OCI-LY3 (cell line): ENCODE measurements at regions not wholly inside any gene's neighbourhood (a gene's known extent, or its start where the extent isn't known, plus 50 kb on each side); places are given as distances from the start of the nearest gene placed in this dataset.

ENCODE experiments used
- H2AFZ ChIP-seq: fragments of 200-600, 300-600 bp; shearing (Covaris generic); 2 replicates; pipeline ENCODE4 v1.6.0; 2014; ENCODE audit warnings: antibody characterized with exemption, low read depth, low read length
- H3K27ac ChIP-seq: fragments of 200-600, 300-600 bp; sonication (generic); 2 replicates; pipeline ENCODE4 v1.5.1; 2014; ENCODE audit warnings: mild to moderate bottlenecking, low read length, moderate library complexity, mixed read lengths
- H3K27me3 ChIP-seq: fragments of 200-600, 300-600 bp; sonication (generic); 2 replicates; pipeline ENCODE4 v1.6.1; 2014; ENCODE audit warnings: low read depth, low read length, mixed read lengths
- H3K36me3 ChIP-seq: fragments of 200-600, 300-600 bp; sonication (generic); replicated peaks from 2 replicates; pipeline ENCODE3; 2014; ENCODE audit warnings: low read depth, low read length, mixed read lengths
- H3K4me1 ChIP-seq: fragments of 300-600, 200-600 bp; sonication (generic); 2 replicates; pipeline ENCODE4 v1.6.1; 2014; ENCODE audit warnings: low read length, mixed read lengths
- H3K4me2 ChIP-seq: fragments of 200-600, 300-600 bp; sonication (generic); 2 replicates; pipeline ENCODE4 v1.6.1; 2014; ENCODE audit warnings: low read length, mixed read lengths
- H3K4me3 ChIP-seq: fragments of 300-600, 200-600 bp; sonication (generic); 2 replicates; pipeline ENCODE4 v1.5.1; 2014; ENCODE audit warnings: antibody characterized with exemption, mild to moderate bottlenecking, low read length, moderate library complexity
- H3K79me2 ChIP-seq: fragments of 300-600, 200-600 bp; shearing (Covaris generic); 2 replicates; pipeline ENCODE4 v1.6.1; 2014; ENCODE audit warnings: mild to moderate bottlenecking, low read length, mixed read lengths
- H3K9ac ChIP-seq: fragments of 300-600, 200-600 bp; shearing (Covaris generic); 2 replicates; pipeline ENCODE4 v1.6.0; 2014; ENCODE audit warnings: mild to moderate bottlenecking, low read length, moderate library complexity
- H3K9me3 ChIP-seq: fragments of 200-600, 300-600 bp; shearing (Covaris generic); 2 replicates; pipeline ENCODE4 v1.6.1; 2014; ENCODE audit warnings: low read length, mixed read lengths; ENCODE audit not compliant: insufficient read depth
- H4K20me1 ChIP-seq: fragments of 200-600, 300-600 bp; sonication (generic); 2 replicates; pipeline ENCODE4 v1.6.1; 2016; ENCODE audit warnings: low read length, mixed read lengths; ENCODE audit not compliant: insufficient read depth
- EZH2phosphoT487 ChIP-seq: fragments of 200-600 bp; shearing (Covaris generic); IDR thresholded peaks from 2 replicates; pipeline ENCODE4 v1.6.1; 2018; ENCODE audit warnings: antibody characterized with exemption, mixed run types, low read depth
- TF ChIP-seq, protein P1 (sequence below): fragments of 200-600, 300-600 bp; sonication (generic); IDR thresholded peaks from 2 replicates; pipeline ENCODE4 v1.5.1; 2014; ENCODE audit warnings: antibody characterized with exemption, low read length, low read depth

DNA sequence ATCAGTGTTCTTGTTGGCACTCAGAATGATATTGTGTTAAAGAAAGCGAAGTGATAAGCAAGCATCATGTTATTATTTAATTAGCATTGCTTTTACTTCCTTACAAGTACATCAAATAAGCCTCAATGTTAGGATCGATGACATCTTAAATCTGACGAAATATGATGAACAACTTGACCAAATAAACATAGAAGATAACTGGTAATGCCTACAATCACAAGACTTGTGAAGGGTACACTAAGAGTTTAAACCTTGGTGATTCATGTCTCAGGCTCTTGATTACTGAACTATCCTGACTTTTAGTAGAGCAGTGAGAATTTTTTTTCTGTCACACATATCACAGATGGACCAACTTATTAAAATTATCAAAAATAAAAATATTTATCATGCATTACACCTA lies 500.8 kb upstream of the ZEB2 start:
- Histone ChIP-seq H3K9ac (no peak overlapping the region), H3K4me2 (no peak overlapping the region)
- no peak for TF ChIP-seq EZH2phosphoT487
- TF ChIP-seq, protein P1, sequence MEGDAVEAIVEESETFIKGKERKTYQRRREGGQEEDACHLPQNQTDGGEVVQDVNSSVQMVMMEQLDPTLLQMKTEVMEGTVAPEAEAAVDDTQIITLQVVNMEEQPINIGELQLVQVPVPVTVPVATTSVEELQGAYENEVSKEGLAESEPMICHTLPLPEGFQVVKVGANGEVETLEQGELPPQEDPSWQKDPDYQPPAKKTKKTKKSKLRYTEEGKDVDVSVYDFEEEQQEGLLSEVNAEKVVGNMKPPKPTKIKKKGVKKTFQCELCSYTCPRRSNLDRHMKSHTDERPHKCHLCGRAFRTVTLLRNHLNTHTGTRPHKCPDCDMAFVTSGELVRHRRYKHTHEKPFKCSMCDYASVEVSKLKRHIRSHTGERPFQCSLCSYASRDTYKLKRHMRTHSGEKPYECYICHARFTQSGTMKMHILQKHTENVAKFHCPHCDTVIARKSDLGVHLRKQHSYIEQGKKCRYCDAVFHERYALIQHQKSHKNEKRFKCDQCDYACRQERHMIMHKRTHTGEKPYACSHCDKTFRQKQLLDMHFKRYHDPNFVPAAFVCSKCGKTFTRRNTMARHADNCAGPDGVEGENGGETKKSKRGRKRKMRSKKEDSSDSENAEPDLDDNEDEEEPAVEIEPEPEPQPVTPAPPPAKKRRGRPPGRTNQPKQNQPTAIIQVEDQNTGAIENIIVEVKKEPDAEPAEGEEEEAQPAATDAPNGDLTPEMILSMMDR: no peak

DNA sequence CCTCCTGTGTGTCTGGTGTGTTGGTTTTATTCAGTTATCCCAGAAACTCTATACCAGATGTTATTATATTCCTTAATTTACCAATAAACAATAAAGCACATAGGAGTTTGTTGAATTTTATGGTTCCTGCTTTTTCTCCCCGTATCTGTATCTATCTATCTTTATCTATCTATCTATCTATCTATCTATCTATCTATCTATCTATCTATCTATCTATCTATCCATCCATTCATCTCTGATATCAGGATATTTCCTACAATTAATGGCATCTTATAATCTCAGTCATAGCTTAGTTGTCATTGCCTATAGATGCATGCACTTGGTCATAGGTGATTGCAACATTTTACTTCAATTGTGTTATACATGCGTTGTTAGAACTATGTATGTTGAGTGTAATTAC lies 500.2 kb upstream of the ZEB2 start:
- Histone ChIP-seq H3K4me3 (no peak overlapping the region), H3K36me3 (no peaks in the 10 kb centered on the region), H3K9ac (no peak overlapping the region), H3K4me2 (no peak overlapping the region), H3K4me1 (no peaks in the 10 kb centered on the region), H2AFZ (no peak overlapping the region), H4K20me1 (no peaks in the 10 kb centered on the region), H3K27me3 (no peaks in the 10 kb centered on the region), H3K9me3 (no peaks in the 10 kb centered on the region), H3K27ac (no peak overlapping the region), H3K79me2 (no peaks in the 10 kb centered on the region)
- TF ChIP-seq EZH2phosphoT487: no peak
- TF ChIP-seq, protein P1: no peak

More for the DNA sequence above, 500.8 kb upstream of the ZEB2 start:
- no peaks in the 10 kb centered on the region for H4K20me1 ChIP-seq
- H3K4me1 ChIP-seq: no peaks in the 10 kb centered on the region
- H3K27ac ChIP-seq: no peak overlapping the region
- no peaks in the 10 kb centered on the region for H3K79me2 ChIP-seq
- no peaks in the 10 kb centered on the region for H3K9me3 ChIP-seq
- H2AFZ ChIP-seq: no peak overlapping the region
- H3K27me3 ChIP-seq: no peaks in the 10 kb centered on the region
- no peaks in the 10 kb centered on the region for H3K36me3 ChIP-seq
- no peak overlapping the region for H3K4me3 ChIP-seq

DNA sequence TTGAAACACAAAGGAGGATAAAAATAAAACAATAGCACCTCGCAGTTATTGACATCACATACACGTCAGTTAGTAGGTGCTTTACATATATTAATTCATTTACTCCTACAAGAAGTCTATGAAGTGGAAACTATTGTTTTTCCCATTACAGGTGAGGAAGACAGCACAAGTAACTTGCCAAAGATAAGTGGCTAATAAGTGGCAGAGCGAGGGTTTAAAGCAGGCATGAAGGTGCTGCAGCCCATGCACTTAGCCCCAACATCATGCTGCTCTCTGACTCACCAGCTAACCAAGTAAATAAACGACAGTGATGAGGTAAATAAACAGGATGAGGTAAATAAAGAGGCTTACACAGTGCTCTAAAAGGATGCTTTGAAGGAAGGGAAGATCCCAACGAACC lies 498.6 kb upstream of the ZEB2 start:
- no peak overlapping the region for H3K4me2 ChIP-seq
- no peaks in the 10 kb centered on the region for H3K27me3 ChIP-seq
- TF ChIP-seq, protein P1: no peak
- TF ChIP-seq EZH2phosphoT487: no peak
- H3K9me3 ChIP-seq: no peaks in the 10 kb centered on the region
- H3K9ac ChIP-seq: no peak overlapping the region
- no peak overlapping the region for H3K4me3 ChIP-seq
- H3K79me2 ChIP-seq: no peaks in the 10 kb centered on the region
- no peak overlapping the region for H2AFZ ChIP-seq
- no peaks in the 10 kb centered on the region for H4K20me1 ChIP-seq
- no peaks in the 10 kb centered on the region for H3K4me1 ChIP-seq
- no peaks in the 10 kb centered on the region for H3K36me3 ChIP-seq
- no peak overlapping the region for H3K27ac ChIP-seq

DNA sequence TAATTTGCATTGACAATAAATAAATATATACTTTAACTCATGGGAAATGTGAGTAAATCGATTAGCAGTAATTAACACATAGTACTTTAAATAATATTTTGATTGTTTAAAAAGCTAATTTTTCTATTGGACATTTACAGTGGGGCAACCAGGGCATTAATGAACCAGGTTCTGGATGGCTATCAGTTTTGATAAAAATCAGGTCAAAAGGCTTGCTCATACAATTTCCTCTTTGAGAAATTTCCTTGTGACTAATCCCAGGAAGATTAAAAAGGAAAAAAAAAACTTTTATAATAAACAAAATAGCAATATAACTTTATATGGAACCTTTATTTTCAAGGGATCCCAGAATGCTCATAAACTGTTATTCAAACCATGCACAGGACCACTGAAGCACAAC lies 497.2 kb upstream of the ZEB2 start:
- TF ChIP-seq, protein P1: no peak
- no peak for TF ChIP-seq EZH2phosphoT487
- Histone ChIP-seq H3K4me2 (no peak overlapping the region), H3K79me2 (no peaks in the 10 kb centered on the region), H4K20me1 (no peaks in the 10 kb centered on the region), H3K9me3 (no peaks in the 10 kb centered on the region), H3K36me3 (no peaks in the 10 kb centered on the region), H3K4me1 (no peaks in the 10 kb centered on the region), H3K4me3 (no peak overlapping the region), H3K9ac (no peak overlapping the region), H2AFZ (no peak overlapping the region), H3K27me3 (no peaks in the 10 kb centered on the region), H3K27ac (no peak overlapping the region)
